Right hindlimb (tissue), 1 donor: ENCODE measurements at regions not wholly inside any gene's neighbourhood (a gene's known extent, or its start where the extent isn't known, plus 50 kb on each side); places are given as distances from the start of the nearest gene placed in this dataset.
A peak's percentile ranks its signal among the peaks of the same experiment; 100 is the strongest.
"Not testable (repeated sequence)": the region's sequence is repeated elsewhere in the genome, so short reads cannot be mapped to it uniquely, and the experiment has no call there.

Source experiments
- DNase-seq: peaks from one replicate; pipeline ENCODE4 v3.0.0-alpha.2; 2018

DNA sequence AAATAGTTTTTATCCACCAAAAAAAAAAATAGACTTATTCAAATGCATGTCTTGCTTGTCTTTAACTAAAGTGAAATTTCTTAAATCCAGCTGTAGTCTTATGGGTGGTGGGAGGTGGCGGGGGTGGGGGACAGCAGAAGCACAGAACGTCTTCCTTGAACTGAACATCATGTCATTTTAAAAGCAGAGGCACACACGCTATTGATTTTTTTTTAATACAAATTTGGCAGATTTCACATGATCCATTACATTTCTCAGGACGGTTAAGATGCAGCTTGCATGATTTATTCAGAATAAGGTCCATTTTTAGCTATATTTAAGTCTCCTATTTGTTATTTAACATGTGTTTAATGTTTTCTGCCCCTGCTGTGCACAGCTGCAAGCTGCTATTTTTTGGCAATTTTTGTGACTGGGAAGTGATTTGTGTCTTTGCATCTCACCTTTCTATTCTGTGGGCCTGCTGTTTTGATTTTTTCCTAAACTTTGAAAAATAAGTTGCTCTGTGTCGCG, 274.0 kb downstream of the TSHZ3 start:
- DNase-seq, result no peak

DNA sequence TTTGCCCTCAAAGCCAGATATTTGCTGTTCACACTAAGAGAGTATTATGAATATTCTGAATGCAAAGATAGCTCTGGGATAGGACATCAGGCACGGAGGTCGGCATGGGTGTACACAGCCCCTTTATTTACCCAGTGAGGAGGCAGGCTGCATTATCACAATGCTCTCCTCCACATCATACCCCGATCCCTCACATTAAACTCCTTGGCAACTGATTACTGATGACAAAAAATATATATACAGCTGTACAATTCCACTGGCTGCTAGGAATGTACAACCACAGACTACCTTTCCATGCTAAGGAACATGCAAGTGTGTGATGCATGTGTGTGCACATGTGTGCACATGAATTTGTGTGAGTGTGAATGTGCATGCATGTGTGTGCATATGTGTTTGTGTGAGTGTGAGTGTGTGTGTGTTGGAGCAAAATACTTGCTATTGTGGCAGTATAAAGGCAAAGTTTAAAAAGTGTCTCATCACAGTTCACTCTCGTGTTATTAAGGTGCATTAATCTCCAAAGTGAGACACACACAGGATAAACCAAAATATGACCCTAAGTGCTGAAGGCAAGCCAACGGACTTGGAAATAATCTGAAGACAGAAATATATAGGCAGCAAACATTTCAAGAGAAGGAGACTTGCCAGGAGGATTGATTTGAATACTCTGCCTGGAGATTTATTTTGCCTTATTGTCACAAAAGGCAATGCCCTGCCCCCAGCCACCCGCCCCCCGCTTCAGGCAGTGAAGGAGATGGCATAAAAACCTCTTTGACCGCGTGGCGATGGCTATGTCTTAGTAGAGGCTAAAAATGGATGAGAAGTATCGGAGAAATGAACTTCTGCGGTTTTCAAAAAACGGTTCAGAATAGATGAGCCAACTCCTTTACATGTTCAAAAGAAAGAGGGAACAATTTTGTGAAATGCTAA, 274.8 kb downstream of the TSHZ3 start:
- DNase-seq, result no peak

DNA sequence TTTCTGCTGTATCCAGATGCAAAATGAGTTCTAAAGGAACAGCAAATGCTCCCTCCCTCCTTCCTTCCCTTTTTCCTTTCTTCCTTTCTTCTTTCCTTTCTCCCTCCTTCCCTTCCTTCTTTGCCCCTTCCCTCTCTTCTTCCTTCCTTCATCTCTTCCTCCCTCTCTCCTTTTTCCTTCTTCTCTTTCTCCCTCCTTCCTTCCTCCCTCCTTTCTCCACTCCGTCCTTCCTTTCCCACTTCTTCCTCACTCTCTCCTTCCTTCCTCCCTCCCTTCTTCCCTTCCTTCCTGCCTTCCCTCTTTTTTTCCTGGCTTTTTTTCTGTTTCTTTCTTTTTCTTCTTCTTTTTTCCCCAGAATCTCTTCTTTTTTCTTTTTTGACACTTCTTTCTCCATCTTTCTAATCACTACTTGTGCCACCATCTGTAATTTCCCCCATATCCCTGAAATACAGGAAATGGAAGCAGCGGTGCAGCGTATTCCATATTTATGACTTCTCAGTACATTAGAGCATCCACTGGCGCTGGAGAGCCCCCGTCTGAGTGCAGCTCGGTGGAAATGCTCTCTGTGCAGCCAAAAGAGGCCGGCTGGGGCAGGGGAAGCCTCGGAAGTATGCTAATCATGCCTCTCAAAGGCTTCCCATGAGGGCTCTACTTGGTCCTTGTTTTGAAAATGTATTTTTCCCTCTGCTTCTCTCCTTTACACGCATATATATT, 275.6 kb downstream of the TSHZ3 start:
- peak; percentile 82 for DNase-seq

DNA sequence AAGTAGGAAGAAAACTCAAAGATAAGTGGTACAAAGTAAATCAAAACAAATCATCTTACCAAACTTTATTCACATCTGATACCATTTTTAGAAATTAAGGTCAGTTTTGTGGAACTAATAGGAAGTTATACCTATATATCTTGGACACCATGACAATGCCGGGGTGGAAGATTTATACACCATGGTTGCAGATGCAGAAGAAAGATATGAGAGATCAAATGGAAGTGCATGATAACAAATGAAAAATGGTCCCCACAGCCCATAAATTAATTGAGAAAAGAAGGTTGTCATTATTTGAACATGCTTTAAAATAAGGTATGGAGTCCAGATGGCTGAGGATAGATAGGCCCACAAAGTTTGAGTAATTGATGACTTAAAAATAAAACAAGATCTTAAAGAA, 276.8 kb downstream of the TSHZ3 start:
- DNase-seq, result no peak

DNA sequence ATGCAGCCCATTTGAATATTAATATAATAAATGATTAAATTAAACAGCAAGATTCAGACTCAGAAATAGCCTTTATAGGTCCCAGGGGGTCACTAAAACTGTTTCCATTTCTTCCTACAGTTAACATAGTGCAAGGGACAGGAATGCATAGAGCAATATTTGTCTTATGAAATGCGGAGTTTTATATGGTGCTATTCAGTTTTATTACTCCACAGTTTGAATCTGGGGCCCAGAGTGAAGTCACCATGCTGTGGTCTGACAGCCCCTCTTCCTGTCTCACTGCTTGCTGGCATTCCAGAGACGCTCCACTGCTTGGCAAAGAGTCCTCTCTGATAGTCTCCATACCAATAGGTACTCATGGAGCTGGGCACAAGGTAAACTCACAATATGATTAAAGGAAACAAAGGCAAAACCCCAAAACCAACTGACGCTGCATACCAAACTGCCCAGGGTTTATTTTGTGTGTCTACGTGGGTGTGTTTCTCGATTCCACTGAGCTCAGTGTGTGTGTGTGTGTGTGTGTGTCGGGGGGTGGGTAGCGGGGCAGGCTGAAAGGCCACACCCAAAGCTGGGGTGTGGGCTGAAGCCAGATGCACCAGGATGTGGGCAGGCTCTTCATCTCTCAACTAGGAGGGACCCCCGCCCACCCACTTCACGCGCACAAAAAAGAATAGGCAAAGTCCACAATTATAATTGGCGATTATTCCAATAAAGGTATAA, 277.9 kb downstream of the TSHZ3 start:
- DNase-seq, result no peak

DNA sequence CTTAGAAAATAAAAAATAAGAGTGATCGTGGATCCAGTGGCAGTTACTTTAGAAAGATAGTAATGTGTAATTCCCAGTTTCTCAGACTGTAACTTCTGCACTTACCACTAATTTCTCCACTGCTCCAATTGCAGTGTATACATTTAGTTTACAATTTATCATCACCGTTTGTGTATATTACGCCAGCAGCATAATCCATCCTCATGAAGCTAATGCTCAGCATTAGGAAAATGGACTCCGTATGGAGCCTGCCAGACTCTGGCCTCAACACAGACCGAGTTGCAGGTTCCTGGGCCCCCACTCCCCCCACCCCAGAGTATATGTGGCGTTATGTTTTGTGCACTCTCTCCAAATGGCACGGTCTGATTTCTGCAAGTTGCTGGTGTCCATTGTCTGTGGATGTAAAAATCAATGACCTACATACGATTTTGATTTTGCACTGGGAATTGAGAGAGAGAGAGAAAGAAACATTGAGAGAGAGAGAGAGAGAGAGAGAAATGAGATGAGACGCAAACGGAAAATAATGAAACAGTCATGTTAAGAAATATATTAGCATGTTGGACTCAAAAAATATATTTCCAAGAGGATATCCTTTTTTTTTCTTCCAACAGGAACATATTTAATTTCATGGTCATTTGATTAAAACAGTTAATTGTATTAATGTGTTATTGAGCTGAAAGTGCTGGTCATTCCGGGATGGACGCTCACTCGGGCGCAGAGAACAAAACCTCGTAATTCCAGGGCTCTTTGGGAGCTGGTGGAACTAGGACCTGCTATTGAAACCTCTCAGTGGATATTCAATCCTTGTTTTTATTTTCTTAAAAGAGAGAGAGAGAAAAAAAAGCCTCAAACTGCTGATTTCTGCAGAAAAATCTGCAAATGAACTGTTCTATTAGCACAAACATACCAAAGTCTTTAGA, 278.8 kb downstream of the TSHZ3 start:
- peak; percentile 35 for DNase-seq

DNA sequence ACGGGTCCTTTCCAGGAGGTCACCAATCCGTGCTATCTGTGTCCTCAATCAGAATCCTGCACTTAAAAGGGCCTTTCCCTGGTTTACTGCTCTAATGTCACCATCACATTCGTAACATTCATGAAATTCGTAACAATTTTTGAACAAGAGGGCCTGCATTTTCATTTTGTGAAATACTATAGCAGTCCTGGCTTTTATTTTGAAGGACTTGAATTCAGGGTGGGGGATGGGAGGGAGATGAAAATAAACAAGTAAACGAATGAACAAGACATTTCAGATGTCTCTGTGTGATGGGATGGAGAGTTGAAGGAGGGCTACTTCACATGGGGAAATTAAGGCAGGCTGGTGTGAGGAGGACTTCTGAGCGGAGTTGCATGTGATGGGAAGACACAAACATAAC, 281.0 kb downstream of the TSHZ3 start:
- DNase-seq, result no peak

DNA sequence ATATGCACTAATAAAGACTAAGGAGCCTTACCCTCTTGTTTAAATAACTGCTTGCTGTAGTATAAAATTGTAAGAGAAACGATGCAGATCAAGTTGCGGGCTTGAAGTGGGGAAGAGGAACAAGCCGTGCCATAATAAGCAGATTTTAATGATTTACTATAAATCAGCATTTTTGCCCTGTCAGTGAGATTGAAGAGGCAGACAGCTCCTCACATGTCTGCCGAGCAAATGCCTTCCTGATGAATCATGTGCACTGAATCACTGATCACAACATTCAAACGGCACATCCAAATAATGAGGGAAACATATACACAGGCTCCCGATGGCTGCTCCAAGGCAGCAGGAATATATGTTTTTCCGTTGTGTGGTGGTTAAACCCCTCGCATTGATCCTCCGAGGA, 282.9 kb downstream of the TSHZ3 start:
- no peak for DNase-seq

DNA sequence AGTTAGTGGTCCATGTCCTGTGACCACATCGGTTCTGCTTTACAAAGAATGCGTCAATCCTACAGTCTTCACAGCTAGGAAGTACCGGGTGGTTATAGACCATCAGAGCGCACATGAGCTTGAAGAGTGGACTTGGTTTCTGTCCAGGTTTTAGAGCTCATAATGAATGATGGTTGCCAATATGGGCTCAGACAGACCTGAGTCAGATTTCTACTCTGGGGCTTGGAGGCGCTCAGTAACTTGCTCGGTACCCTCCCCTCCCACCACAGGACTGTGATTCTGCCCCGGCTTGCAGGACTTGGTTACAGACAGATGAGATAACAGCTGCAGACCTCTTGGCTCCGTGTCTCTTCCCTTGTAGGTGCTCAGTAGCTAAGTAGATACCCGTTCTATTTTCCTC, 284.7 kb downstream of the TSHZ3 start:
- no peak for DNase-seq

DNA sequence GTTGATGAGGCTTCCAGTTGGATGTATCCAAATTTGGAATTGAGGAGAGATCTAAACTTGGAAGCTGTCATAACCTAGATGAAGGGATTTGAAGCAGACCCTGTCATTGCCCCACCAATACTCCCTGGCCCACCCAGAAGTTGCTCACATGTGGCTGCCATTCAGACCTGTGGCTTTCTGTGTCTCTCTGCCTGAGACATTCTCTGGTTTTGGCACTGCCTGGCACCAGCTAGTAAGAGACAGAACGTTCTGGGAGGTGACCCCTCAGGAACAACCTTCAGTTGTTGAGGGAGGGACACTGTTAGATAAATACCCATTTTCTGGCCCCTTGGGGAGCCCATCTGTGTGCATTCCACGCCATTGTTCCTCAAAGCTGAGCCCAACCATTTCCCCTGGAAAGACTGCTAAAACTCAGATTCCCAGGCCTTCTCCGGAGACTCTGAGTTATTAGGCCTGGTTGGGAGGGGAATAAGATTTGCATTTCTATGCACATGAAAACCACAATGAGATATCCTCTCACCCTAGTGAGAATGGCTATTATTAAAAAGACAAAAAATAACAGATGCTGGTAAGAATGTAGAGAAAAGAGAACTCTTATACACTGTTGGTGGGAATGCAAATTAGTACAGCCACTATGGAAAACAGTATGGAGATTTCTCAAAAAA, 290.4 kb downstream of the TSHZ3 start:
- no peak for DNase-seq

DNA sequence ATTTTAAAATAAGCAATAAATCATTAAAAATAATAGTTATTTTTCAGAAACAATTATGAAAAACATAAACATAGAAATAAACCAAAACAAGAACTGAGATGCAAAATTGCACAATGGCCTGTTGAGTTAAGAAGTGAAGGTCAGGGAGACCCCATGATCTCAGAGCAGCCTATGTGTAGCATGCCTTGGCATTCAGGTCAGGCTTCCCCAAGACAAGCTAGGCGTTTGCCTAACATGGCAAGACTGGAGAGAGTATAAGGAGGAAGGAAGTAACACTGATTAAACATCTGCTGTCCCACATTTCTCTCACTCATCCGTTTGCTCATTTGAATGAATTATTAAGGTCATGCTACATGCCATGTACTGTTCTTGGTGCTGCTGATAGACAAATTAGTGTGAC, 291.8 kb downstream of the TSHZ3 start:
- DNase-seq, result no peak

DNA sequence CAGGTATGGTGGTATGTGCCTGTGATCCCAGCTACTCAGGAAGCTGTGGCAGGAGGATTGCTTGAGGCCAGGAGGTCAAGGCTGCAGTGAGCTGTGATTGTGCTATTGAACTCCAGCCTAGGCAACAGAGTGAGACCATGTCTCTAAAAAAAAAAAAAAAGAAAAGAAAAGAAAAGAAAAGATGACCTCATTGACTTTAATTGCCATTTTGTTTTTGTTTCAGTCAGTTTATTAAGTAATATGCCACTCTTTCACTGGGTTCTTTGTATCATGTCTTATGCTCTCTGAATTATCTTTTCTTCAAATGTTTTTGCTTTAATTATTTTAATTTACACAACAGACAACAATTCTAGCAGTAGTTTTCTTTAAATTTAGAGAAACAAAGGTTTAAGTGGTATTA, 293.8 kb downstream of the TSHZ3 start:
- no peak for DNase-seq

DNA sequence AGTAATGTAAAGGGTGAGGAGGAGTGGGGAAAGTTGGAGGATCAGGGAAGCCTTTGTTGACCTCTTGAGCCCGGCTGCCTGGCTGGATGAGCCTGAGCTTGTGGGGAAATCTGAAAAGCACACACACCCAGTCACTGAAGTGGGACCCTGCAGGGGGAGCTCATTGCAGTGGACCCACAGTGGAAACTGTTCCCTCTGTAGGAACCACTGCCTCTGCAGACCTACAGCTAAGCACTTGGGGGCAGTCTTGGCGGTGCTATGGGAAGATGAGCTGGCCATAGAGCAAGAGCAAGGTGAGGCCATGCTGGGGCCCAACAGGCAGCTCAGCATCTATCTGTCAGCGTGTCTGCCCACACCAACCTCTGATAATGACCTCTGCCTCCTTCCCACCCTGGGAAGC, 294.8 kb downstream of the TSHZ3 start:
- DNase-seq, result peak; percentile 44

DNA sequence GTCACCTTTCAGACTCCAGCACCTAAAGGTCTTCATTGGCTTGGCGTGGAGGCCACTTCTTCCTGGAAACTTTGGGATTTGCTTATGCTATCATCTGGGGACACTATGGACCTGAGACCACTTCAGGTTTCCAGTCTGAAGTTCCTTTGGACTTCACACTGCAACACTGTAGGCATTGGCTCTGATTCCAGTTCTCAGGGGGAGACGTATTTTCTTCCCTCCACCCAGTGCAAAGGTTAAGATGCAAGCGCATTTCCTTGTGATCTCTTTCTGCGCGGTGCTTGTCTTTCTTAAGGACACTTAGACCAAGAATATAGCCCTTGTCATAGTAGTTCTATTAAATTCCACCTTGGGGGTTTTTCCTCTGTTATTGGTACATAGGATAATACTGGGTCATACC, 299.8 kb downstream of the TSHZ3 start:
- no peak for DNase-seq

DNA sequence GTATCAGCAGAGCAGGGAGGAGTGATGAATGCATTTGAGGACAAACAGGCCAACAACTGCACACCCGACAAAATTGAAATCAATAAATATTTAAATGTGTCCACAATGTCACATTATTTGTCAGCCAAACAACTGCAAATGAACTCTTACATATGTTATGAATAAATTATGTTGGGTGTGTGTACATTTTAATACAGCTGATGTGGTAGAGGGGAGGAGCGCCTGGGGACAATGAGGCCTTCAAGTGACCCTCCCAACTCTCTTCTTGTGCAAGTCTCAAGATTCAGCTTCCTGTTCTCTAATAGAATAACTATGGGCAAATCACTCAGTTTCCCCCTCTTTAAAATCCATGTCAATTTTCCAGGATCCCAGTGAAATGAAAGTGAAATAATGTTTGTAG, 303.2 kb downstream of the TSHZ3 start:
- no peak for DNase-seq

DNA sequence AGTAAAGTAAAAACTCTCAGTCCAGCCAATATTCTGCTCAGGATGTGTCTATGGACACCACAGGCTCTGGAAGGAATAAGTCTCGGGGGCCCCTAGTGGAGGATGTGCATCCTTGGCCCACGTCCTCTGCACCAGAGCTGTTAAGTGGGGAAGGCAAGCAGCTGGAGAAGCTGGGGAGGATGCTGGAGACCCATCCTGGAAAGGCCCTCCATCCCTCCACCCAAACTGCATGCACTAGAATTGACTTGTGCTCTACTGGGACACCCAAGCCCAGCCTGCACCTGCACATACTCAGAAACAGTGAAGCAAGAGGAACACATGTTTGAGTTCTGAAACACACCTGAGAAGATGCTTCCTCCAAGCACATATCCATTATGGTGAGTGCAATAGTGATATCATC, 307.8 kb downstream of the TSHZ3 start:
- peak; percentile 39 for DNase-seq

DNA sequence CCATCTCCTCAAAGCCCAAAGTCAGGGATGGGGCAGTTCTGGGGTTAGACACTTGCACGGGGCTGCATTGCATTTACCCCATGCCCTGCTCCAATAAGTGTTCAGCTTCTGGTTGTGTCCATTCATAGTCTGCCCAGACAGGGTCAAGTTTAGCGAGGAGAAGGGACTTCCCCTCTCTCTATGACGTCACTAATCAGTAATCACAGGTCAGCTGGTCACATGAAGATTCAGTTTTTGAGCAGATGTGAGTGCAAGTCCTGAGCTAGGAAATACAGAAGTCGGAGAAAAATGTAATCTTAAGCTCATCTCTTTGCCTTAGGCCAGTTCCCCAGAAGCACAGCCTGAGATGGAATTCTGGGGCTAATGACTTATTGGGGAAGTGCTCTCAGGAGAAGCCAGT, 310.1 kb downstream of the TSHZ3 start:
- DNase-seq, result no peak

DNA sequence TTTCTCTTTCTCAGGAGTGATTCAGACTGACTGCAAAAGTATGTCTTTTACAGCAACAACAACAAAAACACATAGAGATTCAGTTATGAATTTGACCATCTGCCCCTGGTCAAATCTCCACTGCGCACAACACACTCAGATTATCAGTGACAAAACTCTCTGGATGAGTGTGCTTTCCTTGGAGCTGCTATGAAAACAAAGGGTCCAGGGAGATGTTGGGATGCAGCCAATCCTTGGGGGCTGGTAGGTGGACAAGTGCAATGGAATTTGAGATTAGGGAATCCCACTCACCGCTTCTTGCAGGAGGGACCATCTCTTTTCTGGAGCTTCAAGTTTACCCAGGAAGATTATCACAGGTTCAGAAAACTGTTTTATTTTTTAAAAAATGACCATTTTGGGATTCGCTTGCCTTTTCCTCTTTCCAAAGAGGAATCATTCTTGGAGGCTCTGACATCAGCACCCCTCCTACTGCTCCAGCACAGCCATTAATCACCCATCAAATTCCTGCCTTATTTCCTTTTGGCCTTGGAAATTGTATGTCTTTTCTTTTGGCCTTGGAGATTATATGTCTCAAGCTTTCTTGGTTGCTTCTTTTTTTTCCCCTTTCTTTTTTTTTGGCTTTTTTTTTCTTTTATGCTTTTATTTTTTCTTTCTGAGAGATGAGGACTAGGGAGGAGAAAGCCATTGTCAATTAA, 311.8 kb downstream of the TSHZ3 start:
- DNase-seq, result no peak

DNA sequence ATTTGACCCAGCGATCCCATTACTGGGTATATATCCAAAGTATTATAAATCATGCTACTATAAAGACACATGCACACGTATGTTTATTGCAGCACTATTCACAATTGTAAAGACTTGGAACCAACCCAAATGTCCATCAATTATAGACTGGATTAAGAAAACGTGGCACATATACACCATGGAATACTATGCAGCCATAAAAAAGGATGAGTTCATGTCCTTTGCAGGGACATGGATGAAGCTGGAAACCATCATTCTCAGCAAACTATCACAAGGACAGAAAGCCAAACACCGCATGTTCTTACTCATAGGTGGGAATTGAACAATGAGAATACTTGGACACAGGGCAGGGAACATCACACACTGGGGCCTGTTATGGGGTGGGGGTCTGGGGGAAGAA, 317.8 kb downstream of the TSHZ3 start:
- DNase-seq, result not testable (repeated sequence)

DNA sequence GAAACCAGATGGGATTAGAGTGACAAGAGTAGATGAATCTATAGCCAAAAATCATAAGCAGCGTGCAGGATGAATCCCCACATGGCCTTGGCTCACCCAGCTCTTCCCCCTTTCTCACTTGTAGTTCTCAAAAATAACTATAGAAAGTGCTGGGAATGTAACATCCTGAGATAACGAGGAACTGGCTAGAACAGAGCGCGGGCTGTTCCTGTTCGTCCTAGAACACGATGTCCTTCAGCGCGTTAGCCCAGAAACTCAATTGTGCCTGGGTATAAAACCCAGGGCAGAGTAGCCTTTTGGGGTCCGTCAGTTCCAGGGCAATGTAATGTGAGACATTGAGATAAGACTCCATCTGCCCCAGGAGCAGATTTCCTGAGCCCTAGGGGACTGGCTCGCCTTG, 326.2 kb downstream of the TSHZ3 start:
- no peak for DNase-seq

DNA sequence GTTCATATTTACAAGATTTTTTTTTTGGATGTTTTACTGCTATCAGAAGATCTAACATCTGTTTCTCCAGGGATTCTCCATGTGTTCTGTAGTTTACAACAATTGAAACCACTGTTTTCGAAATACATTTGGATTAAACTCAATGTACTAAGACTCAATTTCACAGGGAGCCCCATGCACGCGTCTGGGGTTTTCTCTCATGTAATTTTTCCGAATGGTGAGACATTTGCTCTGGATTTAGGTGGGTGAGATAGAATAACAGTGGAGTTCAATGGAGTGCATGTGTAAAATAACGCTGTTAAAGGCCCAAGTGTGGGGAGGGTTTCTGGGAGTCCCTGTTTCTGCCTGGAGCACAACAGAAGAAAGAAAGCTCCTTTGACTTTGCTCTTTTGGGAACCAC, 330.3 kb downstream of the TSHZ3 start:
- DNase-seq, result no peak
